Neural progenitor cell (in vitro differentiated cells): ENCODE measurements at regions not wholly inside any gene's neighbourhood (a gene's known extent, or its start where the extent isn't known, plus 50 kb on each side); places are given as distances from the start of the nearest gene placed in this dataset.

Experiments
- EZH2 ChIP-seq: fragments of 200-600 bp; sonication (generic); IDR thresholded peaks from 2 replicates; pipeline ENCODE4 v1.6.1; 2017; ENCODE audit warnings: antibody characterized with exemption, mild to moderate bottlenecking, moderate library complexity
- TF ChIP-seq, protein P1 (sequence below): fragments of 200-600 bp; sonication (generic); IDR thresholded peaks from 2 replicates; pipeline ENCODE4 v1.5.1; 2017; ENCODE audit warnings: antibody characterized with exemption, mild to moderate bottlenecking

DNA sequence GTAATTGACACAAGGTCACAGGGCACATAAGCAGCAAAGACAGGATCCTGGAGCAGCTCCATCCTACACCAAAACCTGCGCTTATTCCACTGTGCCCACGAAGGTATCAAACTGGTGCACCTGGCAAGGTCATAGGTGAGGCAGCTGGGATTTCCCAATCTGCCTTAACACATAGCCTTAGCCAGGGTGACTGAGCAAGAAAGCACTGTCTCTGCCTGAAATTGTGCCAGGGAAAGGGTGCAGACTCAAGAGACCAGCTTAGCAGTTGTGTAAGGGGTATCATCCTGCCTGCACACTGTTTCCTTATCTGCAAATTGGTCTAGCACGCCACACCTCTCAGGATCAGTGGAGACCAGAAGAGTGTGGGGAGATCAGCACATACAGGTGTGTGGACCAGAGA, 82.8 kb downstream of the MAFB start:
- TF ChIP-seq, protein P1, sequence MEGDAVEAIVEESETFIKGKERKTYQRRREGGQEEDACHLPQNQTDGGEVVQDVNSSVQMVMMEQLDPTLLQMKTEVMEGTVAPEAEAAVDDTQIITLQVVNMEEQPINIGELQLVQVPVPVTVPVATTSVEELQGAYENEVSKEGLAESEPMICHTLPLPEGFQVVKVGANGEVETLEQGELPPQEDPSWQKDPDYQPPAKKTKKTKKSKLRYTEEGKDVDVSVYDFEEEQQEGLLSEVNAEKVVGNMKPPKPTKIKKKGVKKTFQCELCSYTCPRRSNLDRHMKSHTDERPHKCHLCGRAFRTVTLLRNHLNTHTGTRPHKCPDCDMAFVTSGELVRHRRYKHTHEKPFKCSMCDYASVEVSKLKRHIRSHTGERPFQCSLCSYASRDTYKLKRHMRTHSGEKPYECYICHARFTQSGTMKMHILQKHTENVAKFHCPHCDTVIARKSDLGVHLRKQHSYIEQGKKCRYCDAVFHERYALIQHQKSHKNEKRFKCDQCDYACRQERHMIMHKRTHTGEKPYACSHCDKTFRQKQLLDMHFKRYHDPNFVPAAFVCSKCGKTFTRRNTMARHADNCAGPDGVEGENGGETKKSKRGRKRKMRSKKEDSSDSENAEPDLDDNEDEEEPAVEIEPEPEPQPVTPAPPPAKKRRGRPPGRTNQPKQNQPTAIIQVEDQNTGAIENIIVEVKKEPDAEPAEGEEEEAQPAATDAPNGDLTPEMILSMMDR: no peak
- no peak for TF ChIP-seq EZH2
